ENCODE measurements at regions not wholly inside any gene's neighbourhood (a gene's known extent, or its start where the extent isn't known, plus 50 kb on each side); places are given as distances from the start of the nearest gene placed in this dataset.
A peak's percentile ranks its signal among the peaks of the same experiment; 100 is the strongest.
"Not testable (repeated sequence)": the region's sequence is repeated elsewhere in the genome, so short reads cannot be mapped to it uniquely, and the experiment has no call there.

GRCh38 chr5:63553073-63553472, 409.2 kb downstream of the HTR1A start:
- DNase-seq, result no peak

GRCh38 chr5:63535840-63536602, 426.2 kb downstream of the HTR1A start:
- no peak for DNase-seq

GRCh38 chr5:63524281-63524680, 438.0 kb downstream of the HTR1A start:
- no peak for DNase-seq

GRCh38 chr5:63516006-63516405, 446.2 kb downstream of the HTR1A start:
- DNase-seq, result no peak

GRCh38 chr5:63500242-63500641, 462.0 kb downstream of the HTR1A start:
- peak in 1 of 2 experiments; percentile 0 for DNase-seq

GRCh38 chr5:63495225-63495624, 467.0 kb downstream of the HTR1A start:
- DNase-seq, result no peak

GRCh38 chr5:63483338-63483737, 478.9 kb downstream of the HTR1A start:
- DNase-seq, result no peak

- DNase-seq, result no peak
Observed at GRCh38 chr5:63473335-63473967, 488.8 kb downstream of the HTR1A start.

- no peak for DNase-seq
Observed at GRCh38 chr5:63456279-63456678, 506.0 kb downstream of the HTR1A start.

GRCh38 chr5:63451188-63451587, 511.1 kb downstream of the HTR1A start:
- DNase-seq, result no peak

- DNase-seq, result no peak
Observed at GRCh38 chr5:63439537-63439936, 522.7 kb downstream of the HTR1A start.

GRCh38 chr5:63409737-63410136, 552.5 kb downstream of the HTR1A start:
- DNase-seq, result no peak

GRCh38 chr5:63408984-63409383, 553.3 kb downstream of the HTR1A start:
- no peak for DNase-seq

- DNase-seq, result peak; percentile 5 to 58
Observed at GRCh38 chr5:63401436-63402046, 560.7 kb downstream of the HTR1A start.

GRCh38 chr5:63400079-63400478, 562.2 kb downstream of the HTR1A start:
- DNase-seq, result no peak

GRCh38 chr5:63398346-63398745, 563.9 kb downstream of the HTR1A start:
- no peak for DNase-seq

GRCh38 chr5:63388188-63388587, 574.1 kb downstream of the HTR1A start:
- DNase-seq, result not testable (repeated sequence)

- no peak for DNase-seq
Observed at GRCh38 chr5:63375851-63376250, 586.4 kb downstream of the HTR1A start.

- DNase-seq, result no peak
Observed at GRCh38 chr5:63374085-63374484, 588.2 kb downstream of the HTR1A start.

- DNase-seq, result no peak
Observed at GRCh38 chr5:63351164-63351563, 611.1 kb downstream of the HTR1A start.

- no peak for DNase-seq
Observed at GRCh38 chr5:63346451-63346850, 615.8 kb downstream of the HTR1A start.

GRCh38 chr5:63341442-63341841, 620.8 kb downstream of the HTR1A start:
- DNase-seq, result no peak

GRCh38 chr5:63323926-63324325, 638.3 kb downstream of the HTR1A start:
- no peak for DNase-seq

GRCh38 chr5:63314551-63314950, 647.7 kb downstream of the HTR1A start:
- no peak for DNase-seq

Measured in NCI-H526 (cell line).